GM13976 (cell line): ENCODE measurements at regions not wholly inside any gene's neighbourhood (a gene's known extent, or its start where the extent isn't known, plus 50 kb on each side); places are given as distances from the start of the nearest gene placed in this dataset.

Experiments
- DNase-seq: peaks from one replicate; pipeline ENCODE4 v3.0.0; 2012; ENCODE audit warnings: low spot score
- CTCF ChIP-seq: IDR thresholded peaks from 2 replicates; pipeline ENCODE4 v1.5.1; 2012; ENCODE audit warnings: borderline replicate concordance, mild to moderate bottlenecking; ENCODE audit not compliant: insufficient read depth; ENCODE audit errors: extremely low read depth, missing control alignments, control extremely low read depth
- in situ Hi-C: fragments of 300-500 bp; cut with MboI; formaldehyde crosslinking; loops from one replicate; pipeline ENCODE4 v1.12.0; 2022; ENCODE audit warnings: low sequenced_read_pairs, mixed read lengths, inconsistent platforms; ENCODE audit not compliant: unreplicated experiment

- no peak for DNase-seq
- in situ Hi-C loops = no loop called here
- TF ChIP-seq CTCF = no peak
Observed at GRCh38 chr11:32018672-32019071, 72.2 kb upstream of the RCN1 start.

GRCh38 chr11:32016111-32016510 is 74.8 kb upstream of the RCN1 start:
- in situ Hi-C loops = no loop called here
- DNase-seq = no peak
- no peak for TF ChIP-seq CTCF

GRCh38 chr11:32015427-32015826 is 75.4 kb upstream of the RCN1 start:
- no peak for DNase-seq
- TF ChIP-seq CTCF = no peak
- in situ Hi-C loops = no loop called here

GRCh38 chr11:32013603-32014002 is 77.3 kb upstream of the RCN1 start:
- in situ Hi-C loops = no loop called here

GRCh38 chr11:32012049-32012448 is 78.8 kb upstream of the RCN1 start:
- no peak for DNase-seq
- TF ChIP-seq CTCF = no peak
- in situ Hi-C loops = no loop called here

More at GRCh38 chr11:32013603-32014002, 77.3 kb upstream of the RCN1 start:
- no peak for TF ChIP-seq CTCF
- DNase-seq = no peak

GRCh38 chr11:32008880-32009551 is 81.9 kb upstream of the RCN1 start:
- TF ChIP-seq CTCF = no peak
- DNase-seq = no peak
- in situ Hi-C loops = no loop called here
